RPMI8226 (cell line): ENCODE measurements at regions not wholly inside any gene's neighbourhood (a gene's known extent, or its start where the extent isn't known, plus 50 kb on each side); places are given as distances from the start of the nearest gene placed in this dataset.
"Not testable (repeated sequence)": the region's sequence is repeated elsewhere in the genome, so short reads cannot be mapped to it uniquely, and the experiment has no call there.

Experiments
- DNase-seq: peaks from one replicate; pipeline ENCODE4 v3.0.0-alpha.2; 2015

DNA sequence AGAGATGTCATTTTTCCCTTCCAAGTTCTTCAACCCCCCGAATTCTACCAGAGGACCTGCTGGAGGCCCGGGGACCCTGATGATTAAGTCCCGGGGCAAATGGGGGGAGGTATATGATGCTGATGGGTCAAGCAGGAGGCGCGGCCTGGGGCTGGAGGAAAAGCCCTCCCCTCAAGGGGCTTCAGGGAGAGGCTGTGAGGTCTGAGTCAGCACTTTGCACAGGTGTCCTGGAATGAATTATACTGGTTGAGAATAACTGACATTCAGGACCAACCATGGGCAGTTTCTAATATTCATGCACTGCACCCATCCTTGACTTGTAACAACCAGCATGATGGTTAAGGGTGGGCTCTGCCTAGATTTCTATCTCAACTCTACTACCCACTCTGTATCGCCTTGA, 146.8 kb upstream of the SYT13 start:
- no peak for DNase-seq

GRCh38 chr11:45432100-45432499, 146.0 kb upstream of the SYT13 start:
- no peak for DNase-seq

DNA sequence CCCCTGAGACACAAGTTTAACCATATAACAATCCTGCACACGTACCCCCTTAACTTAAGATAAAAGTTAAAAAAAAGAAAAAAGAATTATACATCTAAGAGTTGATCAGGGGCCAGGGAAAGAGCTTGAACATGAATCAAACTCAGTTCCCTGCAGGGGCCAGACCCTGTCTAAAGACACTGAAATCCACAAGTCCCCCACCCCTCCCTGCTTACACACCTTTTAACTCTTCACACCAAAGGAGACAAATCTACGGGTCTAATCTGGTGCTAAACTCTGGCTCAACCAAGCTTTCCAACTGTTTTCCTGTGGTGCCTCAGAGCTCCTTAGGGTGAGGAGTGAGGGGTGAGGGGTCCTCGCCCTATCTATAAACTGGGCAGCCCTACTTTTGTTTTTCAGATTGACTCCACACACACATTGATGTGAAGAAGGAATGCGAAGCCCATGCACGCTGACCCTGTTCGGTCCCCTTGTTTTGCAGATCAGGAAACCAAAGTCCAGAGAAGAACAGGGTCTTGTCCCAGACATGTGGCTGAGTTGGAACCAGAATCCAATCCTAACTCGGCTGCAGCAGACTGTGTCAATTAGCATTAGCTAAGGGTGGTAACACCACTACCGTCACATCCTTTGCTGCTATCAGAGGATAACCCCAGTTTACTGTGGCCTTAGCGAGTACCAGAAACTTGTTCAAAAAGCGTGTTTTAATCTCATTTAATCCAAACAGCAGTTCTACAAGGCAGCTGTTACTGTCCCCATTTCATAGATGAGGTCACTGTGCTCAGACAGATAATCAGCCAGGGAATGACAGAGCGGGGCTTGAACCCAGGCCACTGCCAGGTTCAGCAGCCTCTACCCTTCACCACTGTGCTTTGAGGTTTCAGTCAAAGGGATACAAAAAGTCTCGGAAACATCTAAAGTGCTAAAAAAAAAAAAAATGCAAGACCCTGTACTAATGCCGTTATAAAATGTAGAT, 145.2 kb upstream of the SYT13 start:
- DNase-seq: no peak

- no peak for DNase-seq
These were observed 144.2 kb upstream of the SYT13 start for GRCh38 chr11:45430361-45430760.

GRCh38 chr11:45429719-45430118, 143.6 kb upstream of the SYT13 start:
- no peak for DNase-seq

GRCh38 chr11:45428541-45429230, 142.5 kb upstream of the SYT13 start:
- no peak for DNase-seq

DNA sequence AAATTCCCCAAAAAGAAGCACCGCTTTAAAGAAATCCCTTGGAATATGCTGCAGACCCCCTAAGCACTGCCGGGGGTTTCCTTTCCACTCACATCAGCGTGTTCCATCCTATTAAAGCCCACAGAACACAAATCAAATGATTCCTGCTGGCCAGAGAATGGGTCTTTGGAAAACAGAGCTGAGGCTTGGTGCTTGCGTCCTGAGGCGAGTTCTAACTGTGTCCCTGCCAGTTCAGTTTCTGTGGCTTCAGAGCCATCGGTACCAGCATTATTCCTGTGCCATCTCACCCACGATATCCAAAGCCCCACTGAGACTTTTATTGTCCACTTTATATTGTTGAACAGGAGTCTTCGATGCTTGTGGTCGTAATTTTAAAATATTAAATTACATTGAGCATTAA, 142.0 kb upstream of the SYT13 start:
- DNase-seq: no peak

GRCh38 chr11:45424411-45425180, 138.5 kb upstream of the SYT13 start:
- DNase-seq: no peak

GRCh38 chr11:45423475-45424120, 137.5 kb upstream of the SYT13 start:
- no peak for DNase-seq

DNA sequence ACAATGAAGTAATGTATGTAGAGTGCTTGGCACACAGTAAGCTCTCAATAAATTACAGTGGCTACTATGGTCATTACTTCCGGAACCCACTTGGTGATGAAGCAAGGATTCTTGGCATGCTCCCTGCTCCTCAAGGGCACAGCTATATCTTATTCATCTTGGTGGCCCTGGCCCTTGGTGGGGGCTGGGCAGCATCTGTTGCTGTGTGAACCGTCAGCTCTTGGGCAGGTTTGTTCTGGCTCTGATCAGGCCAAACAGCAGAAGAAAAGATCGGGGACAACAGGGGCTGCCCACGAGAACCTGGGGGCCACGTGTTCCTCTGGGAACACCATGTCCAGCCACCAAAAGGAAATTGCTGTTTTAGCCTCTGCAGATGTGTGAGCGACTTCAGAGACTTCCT, 136.9 kb upstream of the SYT13 start:
- DNase-seq: no peak

DNA sequence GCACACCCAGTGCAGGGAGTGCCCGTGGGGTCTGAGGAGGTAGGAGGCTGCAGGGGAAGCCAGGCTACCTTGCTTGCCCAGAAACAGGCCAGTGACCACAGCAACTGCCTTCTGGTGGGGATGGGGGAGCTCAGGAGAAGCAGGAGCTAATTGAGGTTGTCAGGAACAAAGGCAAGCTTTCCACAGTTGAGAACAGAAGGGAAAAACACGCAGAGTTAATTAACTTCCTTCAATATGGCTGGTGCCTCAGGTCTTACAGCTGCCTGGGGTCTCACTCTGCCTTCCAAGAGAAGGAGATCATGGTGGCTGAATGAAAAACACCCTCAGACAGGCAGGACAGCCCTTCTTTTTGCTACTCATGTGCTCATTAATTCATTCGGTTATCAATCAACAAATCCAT, 127.9 kb upstream of the SYT13 start:
- DNase-seq: no peak

DNA sequence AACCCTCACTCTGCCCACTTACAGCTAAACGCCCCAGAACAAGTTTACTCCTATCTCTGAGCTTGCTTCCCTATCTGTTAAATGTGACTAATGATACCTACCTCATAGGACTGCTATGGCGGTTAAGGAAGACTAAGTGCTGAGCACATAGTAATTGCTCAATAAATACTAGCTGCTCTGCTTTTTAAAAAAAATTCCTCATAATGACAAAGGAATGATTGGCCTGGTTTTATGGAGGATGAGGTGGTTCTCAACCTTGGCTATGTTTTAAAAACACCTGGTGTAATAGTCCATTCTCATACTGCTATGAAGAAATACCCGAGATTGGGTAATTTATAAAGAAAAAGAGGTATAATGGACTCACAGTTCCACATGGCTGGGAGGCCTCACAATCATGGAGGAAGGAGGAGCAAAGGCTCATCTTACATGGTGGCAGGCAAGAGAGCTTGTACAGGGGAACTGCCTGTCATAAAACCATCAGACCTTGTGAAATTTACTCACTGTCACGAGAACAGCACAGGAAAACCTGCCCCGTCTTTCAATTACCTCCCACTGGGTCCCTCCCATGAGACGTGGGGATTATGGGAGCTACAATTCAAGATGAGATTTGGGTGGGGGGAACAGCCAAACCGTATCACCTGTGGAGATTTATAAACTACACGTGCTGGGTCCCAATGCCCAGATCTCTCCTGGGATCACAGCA, 127.2 kb upstream of the SYT13 start:
- no peak for DNase-seq

- DNase-seq: no peak
These were observed 126.4 kb upstream of the SYT13 start for GRCh38 chr11:45412521-45412920.

DNA sequence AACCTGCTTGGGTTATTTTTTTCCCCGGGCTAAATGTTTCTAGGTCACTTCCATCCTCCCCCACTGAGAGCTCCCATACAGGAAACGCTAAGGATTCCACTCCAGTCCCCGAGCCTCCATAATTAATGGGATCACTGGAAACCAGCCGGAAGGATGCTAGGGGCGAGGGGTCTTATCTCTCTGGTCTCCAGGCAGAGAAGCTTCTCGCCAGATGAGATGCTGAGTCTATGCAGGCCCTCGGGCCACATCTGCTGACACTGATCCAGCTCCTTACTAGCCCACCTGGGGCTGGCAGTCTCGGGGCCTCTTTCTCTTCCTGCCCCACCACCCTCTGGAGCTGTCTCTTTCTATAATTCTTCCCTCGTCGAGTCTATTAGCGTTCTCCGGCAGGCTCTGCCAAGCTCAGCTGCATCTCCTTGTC, 125.9 kb upstream of the SYT13 start:
- DNase-seq: no peak

DNA sequence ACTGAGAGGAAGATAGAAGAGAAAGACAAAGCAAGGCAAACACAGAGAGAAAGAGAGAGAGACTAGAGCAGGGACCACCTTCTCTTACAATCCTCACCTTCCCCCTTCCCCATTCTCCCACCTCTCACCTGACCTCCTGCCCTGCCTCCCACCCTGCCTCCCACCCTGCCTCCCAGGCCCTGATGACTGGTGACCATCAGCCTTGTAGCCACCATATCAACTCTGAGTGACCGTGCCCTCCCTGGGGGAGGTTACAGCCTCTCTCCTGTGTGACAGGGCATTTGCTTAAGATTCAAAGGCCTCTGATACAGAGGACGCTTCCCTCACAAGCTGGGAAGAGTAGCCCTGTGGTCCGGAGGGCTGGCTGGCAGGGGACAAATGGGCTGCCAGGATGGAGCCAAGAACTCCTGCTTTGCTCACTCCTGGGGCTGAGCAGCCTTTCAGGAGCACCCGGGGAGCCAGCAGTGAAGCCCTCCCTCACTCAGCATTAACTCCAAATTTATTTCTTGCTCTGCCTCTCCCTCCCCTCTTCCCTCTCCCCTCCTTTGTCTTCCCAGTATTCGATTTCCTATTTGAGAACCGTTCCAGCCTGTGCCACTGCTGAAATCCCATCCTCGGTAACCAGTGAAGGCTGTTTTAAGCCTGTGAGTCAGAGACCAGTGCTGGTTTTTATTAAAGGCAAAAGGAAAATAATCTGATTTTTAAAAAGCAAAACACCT, 125.2 kb upstream of the SYT13 start:
- DNase-seq: no peak

GRCh38 chr11:45410391-45411227, 124.5 kb upstream of the SYT13 start:
- DNase-seq: no peak

DNA sequence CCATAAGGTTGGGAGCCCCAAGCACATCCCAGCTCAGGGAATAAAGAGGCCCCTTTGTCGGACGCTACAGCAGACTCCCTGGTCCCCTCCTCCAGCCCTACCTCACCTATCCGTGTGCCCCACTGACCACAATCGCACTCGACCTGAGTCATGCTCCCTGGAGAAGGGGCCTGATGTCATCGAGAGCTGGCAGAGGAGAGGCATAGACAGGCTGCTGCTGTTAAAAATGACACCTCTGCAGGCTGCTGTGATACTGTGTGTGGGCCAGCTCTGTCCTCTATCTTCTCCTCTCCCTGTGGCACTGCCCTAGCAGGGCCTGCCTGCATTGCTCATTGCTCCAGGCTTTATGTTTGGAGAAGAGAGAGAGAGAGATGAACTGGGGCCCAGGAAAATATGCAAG, 123.4 kb upstream of the SYT13 start:
- DNase-seq: no peak

DNA sequence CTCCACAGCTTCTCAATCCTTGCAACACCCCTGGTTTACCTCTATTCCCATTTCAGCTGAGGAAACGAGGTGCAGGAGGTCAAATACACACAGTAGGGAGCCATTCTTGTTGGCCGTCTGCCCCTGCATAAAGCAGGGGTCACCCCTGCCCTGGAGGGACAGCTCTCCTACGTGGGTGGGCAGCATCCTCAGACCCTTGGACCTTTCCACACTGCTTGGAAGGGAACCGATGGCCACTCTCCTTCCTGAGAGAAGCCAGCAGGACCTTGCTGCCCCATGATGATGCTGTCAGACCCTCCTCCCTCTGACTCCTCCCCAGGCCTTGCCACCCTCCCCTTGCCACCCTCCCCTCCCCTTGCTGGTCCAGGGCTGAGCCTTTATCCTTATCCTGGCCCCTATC, 121.1 kb upstream of the SYT13 start:
- DNase-seq: no peak

GRCh38 chr11:45405916-45406670, 120.0 kb upstream of the SYT13 start:
- no peak for DNase-seq

DNA sequence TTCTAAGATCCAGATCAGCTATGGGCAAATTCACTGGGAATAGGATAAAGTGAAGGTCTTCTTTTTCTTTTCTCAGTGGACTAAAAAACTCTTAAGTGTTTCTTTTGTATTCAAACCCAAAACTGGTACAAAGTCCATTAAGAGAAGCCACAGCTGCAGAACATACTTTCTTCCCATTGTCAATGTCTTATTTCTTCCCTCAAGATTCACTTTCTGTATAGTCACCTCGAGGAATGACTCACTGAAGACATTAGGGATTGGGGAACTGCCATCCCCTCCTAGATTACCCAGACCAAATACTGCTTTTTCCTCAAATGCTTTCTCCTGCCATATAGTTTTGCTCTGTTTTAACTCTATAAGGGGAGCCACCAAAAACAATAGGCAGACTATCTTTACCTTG, 117.4 kb upstream of the SYT13 start:
- DNase-seq: not testable (repeated sequence)
